Sigmoid colon (tissue), 6 donors: ENCODE measurements at regions not wholly inside any gene's neighbourhood (a gene's known extent, or its start where the extent isn't known, plus 50 kb on each side); places are given as distances from the start of the nearest gene placed in this dataset.

Experiments used
- DNase-seq: peaks from one replicate; pipeline ENCODE4 v3.0.0-alpha.2; 2019
- H3K27ac ChIP-seq, 4 donors: fragments of 200-600 bp; sonication (generic); one replicate each; pipeline ENCODE4 v1.5.1; 2016 to 2019; ENCODE audit warnings: mild to moderate bottlenecking in 1 of 4
- H3K27me3 ChIP-seq, 3 donors: fragments of 200-600 bp; sonication (generic); one replicate each; pipeline ENCODE4 v1.5.1; 2019; ENCODE audit warnings: mild to moderate bottlenecking in 1 of 3
- H3K36me3 ChIP-seq, 4 donors: fragments of 200-600 bp; sonication (generic); one replicate each; pipeline ENCODE4 v1.5.1; 2016 to 2019
- H3K4me1 ChIP-seq, 4 donors: fragments of 200-600 bp; sonication (generic); one replicate each; pipeline ENCODE4 v1.5.1; 2017 to 2019
- H3K4me3 ChIP-seq, 4 donors: fragments of 200-600 bp; sonication (generic); one replicate each; pipeline ENCODE4 v1.5.1; 2017 to 2019; ENCODE audit warnings: mild to moderate bottlenecking in 2 of 4, moderate library complexity in 1 of 4
- H3K9me3 ChIP-seq, 4 donors: fragments of 200-600 bp in 3 of 4; sonication (generic) in 3 of 4; one replicate each; pipeline versions ENCODE4 v1.5.1 to v1.6.1; 2013 to 2019
- CTCF ChIP-seq, 4 experiments: fragments of 450-650 bp in 3 of 4; fragments of 200-600 bp in 1 of 4; IDR thresholded peaks; one replicate each; pipeline ENCODE4 v1.5.1; 2016 to 2019; ENCODE audit warnings: antibody characterized with exemption in 4 of 4, mild to moderate bottlenecking in 3 of 4, moderate library complexity in 2 of 4
- EP300 ChIP-seq, 4 donors: sonication (generic); formaldehyde crosslinking; IDR thresholded peaks; one replicate each; pipeline ENCODE4 v1.6.1; 2017; ENCODE audit warnings: antibody characterized with exemption in 4 of 4
- POLR2A ChIP-seq, 2 donors: fragments of 450-650 bp; IDR thresholded peaks; one replicate each; pipeline ENCODE4 v1.6.1; 2016; ENCODE audit warnings: antibody characterized with exemption in 2 of 2, mild to moderate bottlenecking in 2 of 2, moderate library complexity in 2 of 2
- POLR2AphosphoS5 ChIP-seq, 4 donors: sonication (generic); formaldehyde crosslinking; IDR thresholded peaks; one replicate each; pipeline ENCODE4 v1.6.1; 2017; ENCODE audit warnings: antibody characterized with exemption in 4 of 4
- WGBS, 2 donors: extraction: QIAGEN DNeasy Blood & Tissue Kit; methylation state at CpG; one replicate each; pipeline ENCODE4 v1.1.7; 2013; 5-methylcytosine and 5-hydroxymethylcytosine counted together
- intact Hi-C: fragments of 100-400 bp; cut with DNase I; formaldehyde crosslinking; loops from one replicate; pipeline ENCODE4 v1.15.1; 2023
- donor health status: healthy with polysubstance abuse.
- donor health status: healthy.

GRCh38 chr5:72698481-72698880, 118.0 kb upstream of the TNPO1 start:
- Histone ChIP-seq H3K27me3 (no peaks in the 10 kb centered on the region), H3K9me3 (no peaks in the 10 kb centered on the region), H3K4me1 (peaks cover 0 to 2% (median 2%) of the 10 kb centered on the region in 4 donors), H3K4me3 (no peak overlapping the region), H3K27ac (no peak overlapping the region), H3K36me3 (no peaks in the 10 kb centered on the region)
- TF ChIP-seq EP300 (IDR thresholded peaks at IDR 0.05): no peak
- no peak for TF ChIP-seq POLR2AphosphoS5 (IDR thresholded peaks at IDR 0.05)
- TF ChIP-seq POLR2A (IDR thresholded peaks at IDR 0.05): no peak
- no peak for TF ChIP-seq CTCF (IDR thresholded peaks at IDR 0.05)
- no peak for DNase-seq
- intact Hi-C loops: no loop called here
- WGBS, 2 donors: 69 to 70% methylated on average over 4 of the region's 4 CpGs

GRCh38 chr5:72697622-72698021, 118.8 kb upstream of the TNPO1 start:
- H3K27ac ChIP-seq: no peak overlapping the region
- H3K36me3 ChIP-seq: no peaks in the 10 kb centered on the region
- no peaks in the 10 kb centered on the region for H3K27me3 ChIP-seq
- H3K9me3 ChIP-seq: no peaks in the 10 kb centered on the region
- TF ChIP-seq EP300 (IDR thresholded peaks at IDR 0.05): no peak
- TF ChIP-seq POLR2A (IDR thresholded peaks at IDR 0.05): no peak
- no peak for TF ChIP-seq POLR2AphosphoS5 (IDR thresholded peaks at IDR 0.05)
- TF ChIP-seq CTCF (IDR thresholded peaks at IDR 0.05): no peak
- H3K4me1 ChIP-seq: peaks cover 0 to 11% (median 10%) of the 10 kb centered on the region in 4 donors
- intact Hi-C loops: no loop called here
- no peak overlapping the region for H3K4me3 ChIP-seq
- WGBS, 2 donors: 88 to 95% methylated on average over 2 of the region's 2 CpGs
- no peak for DNase-seq

- DNase-seq: no peak
- H3K4me1 ChIP-seq: peaks cover 0 to 24% (median 23%) of the 10 kb centered on the region in 4 donors
- TF ChIP-seq POLR2A (IDR thresholded peaks at IDR 0.05) (no peak), CTCF (IDR thresholded peaks at IDR 0.05) (no peak), POLR2AphosphoS5 (IDR thresholded peaks at IDR 0.05) (no peak), EP300 (IDR thresholded peaks at IDR 0.05) (no peak)
- H3K9me3 ChIP-seq: no peaks in the 10 kb centered on the region
- no peak overlapping the region for H3K4me3 ChIP-seq
- no peaks in the 10 kb centered on the region for H3K27me3 ChIP-seq
- no peak overlapping the region for H3K27ac ChIP-seq
- intact Hi-C loops: no loop called here
- no peaks in the 10 kb centered on the region for H3K36me3 ChIP-seq
Measured at GRCh38 chr5:72695659-72696058, 120.8 kb upstream of the TNPO1 start.

- intact Hi-C loops: loop anchor here (5.0 kb wide), 2 partner anchors 68 to 83 kb away; no protein-coding TSS in a partner anchor
- H3K27me3 ChIP-seq: no peaks in the 10 kb centered on the region
- peaks cover 0 to 24% (median 23%) of the 10 kb centered on the region in 4 donors for H3K4me1 ChIP-seq
- DNase-seq: no peak
- no peaks in the 10 kb centered on the region for H3K9me3 ChIP-seq
- H3K36me3 ChIP-seq: no peaks in the 10 kb centered on the region
- H3K4me3 ChIP-seq: no peak overlapping the region
- TF ChIP-seq CTCF (IDR thresholded peaks at IDR 0.05): no peak
- no peak for TF ChIP-seq POLR2AphosphoS5 (IDR thresholded peaks at IDR 0.05)
- no peak for TF ChIP-seq EP300 (IDR thresholded peaks at IDR 0.05)
- no peak for TF ChIP-seq POLR2A (IDR thresholded peaks at IDR 0.05)
- WGBS, 2 donors: 89 to 94% methylated on average over 2 of the region's 2 CpGs
- H3K27ac ChIP-seq: no peak overlapping the region
Measured at GRCh38 chr5:72694856-72695255, 121.6 kb upstream of the TNPO1 start.

GRCh38 chr5:72693546-72694205, 122.8 kb upstream of the TNPO1 start:
- Histone ChIP-seq H3K9me3 (no peaks in the 10 kb centered on the region), H3K4me1 (peaks cover 0 to 24% (median 23%) of the 10 kb centered on the region in 4 donors), H3K4me3 (no peak overlapping the region), H3K27me3 (no peaks in the 10 kb centered on the region), H3K36me3 (no peaks in the 10 kb centered on the region), H3K27ac (peak overlapping the region in 1 of 4 donors; percentile 44)
- WGBS, 2 donors: 38 to 65% methylated on average over 5 of the region's 5 CpGs
- no peak for DNase-seq
- intact Hi-C loops: loop anchor here (2.0 to 5.0 kb wide), 3 partner anchors 66 to 125 kb away; no protein-coding TSS in a partner anchor
- TF ChIP-seq POLR2A (IDR thresholded peaks at IDR 0.05) (no peak), CTCF (IDR thresholded peaks at IDR 0.05) (no peak), EP300 (IDR thresholded peaks at IDR 0.05) (no peak), POLR2AphosphoS5 (IDR thresholded peaks at IDR 0.05) (no peak)
